ENCODE measurements at regions not wholly inside any gene's neighbourhood (a gene's known extent, or its start where the extent isn't known, plus 50 kb on each side); places are given as distances from the start of the nearest gene placed in this dataset.
"Not testable (repeated sequence)": the region's sequence is repeated elsewhere in the genome, so short reads cannot be mapped to it uniquely, and the experiment has no call there.

GRCh38 chr16:73427164-73427563 is 379.2 kb upstream of the ZFHX3 start:
- DNase-seq = no peak

GRCh38 chr16:73426433-73427160 is 378.7 kb upstream of the ZFHX3 start:
- DNase-seq = peak; percentile 11

GRCh38 chr16:73420676-73421075 is 372.7 kb upstream of the ZFHX3 start:
- peak; percentile 87 for DNase-seq

GRCh38 chr16:73420244-73420643 is 372.3 kb upstream of the ZFHX3 start:
- DNase-seq = no peak

- DNase-seq = no peak
Measured at GRCh38 chr16:73418691-73419090, 370.8 kb upstream of the ZFHX3 start.

- no peak for DNase-seq
Measured at GRCh38 chr16:73418051-73418450, 370.1 kb upstream of the ZFHX3 start.

- no peak for DNase-seq
Measured at GRCh38 chr16:73415286-73415685, 367.4 kb upstream of the ZFHX3 start.

GRCh38 chr16:73414638-73415037 is 366.7 kb upstream of the ZFHX3 start:
- no peak for DNase-seq

- no peak for DNase-seq
Measured at GRCh38 chr16:73413830-73414190, 365.9 kb upstream of the ZFHX3 start.

GRCh38 chr16:73413091-73413829 is 365.3 kb upstream of the ZFHX3 start:
- no peak for DNase-seq

- DNase-seq = no peak
Measured at GRCh38 chr16:73412416-73412815, 364.5 kb upstream of the ZFHX3 start.

GRCh38 chr16:73408716-73409115 is 360.8 kb upstream of the ZFHX3 start:
- DNase-seq = no peak

- no peak for DNase-seq
Measured at GRCh38 chr16:73408311-73408710, 360.4 kb upstream of the ZFHX3 start.

- DNase-seq = no peak
Measured at GRCh38 chr16:73405851-73406250, 357.9 kb upstream of the ZFHX3 start.

- no peak for DNase-seq
Measured at GRCh38 chr16:73404001-73404400, 356.1 kb upstream of the ZFHX3 start.

GRCh38 chr16:73403291-73403690 is 355.4 kb upstream of the ZFHX3 start:
- no peak for DNase-seq

GRCh38 chr16:73400951-73401350 is 353.0 kb upstream of the ZFHX3 start:
- no peak for DNase-seq

GRCh38 chr16:73399997-73400396 is 352.1 kb upstream of the ZFHX3 start:
- no peak for DNase-seq

GRCh38 chr16:73399486-73399885 is 351.6 kb upstream of the ZFHX3 start:
- DNase-seq = no peak

GRCh38 chr16:73398604-73399003 is 350.7 kb upstream of the ZFHX3 start:
- DNase-seq = not testable (repeated sequence)

- DNase-seq = no peak
Measured at GRCh38 chr16:73396556-73396955, 348.6 kb upstream of the ZFHX3 start.

GRCh38 chr16:73390936-73391335 is 343.0 kb upstream of the ZFHX3 start:
- DNase-seq = no peak

- DNase-seq = no peak
Measured at GRCh38 chr16:73390491-73390890, 342.6 kb upstream of the ZFHX3 start.

GRCh38 chr16:73389085-73389484 is 341.2 kb upstream of the ZFHX3 start:
- no peak for DNase-seq

GRCh38 chr16:73387979-73388378 is 340.1 kb upstream of the ZFHX3 start:
- DNase-seq = no peak
